ENCODE measurements at regions not wholly inside any gene's neighbourhood (a gene's known extent, or its start where the extent isn't known, plus 50 kb on each side); places are given as distances from the start of the nearest gene placed in this dataset.

DNA sequence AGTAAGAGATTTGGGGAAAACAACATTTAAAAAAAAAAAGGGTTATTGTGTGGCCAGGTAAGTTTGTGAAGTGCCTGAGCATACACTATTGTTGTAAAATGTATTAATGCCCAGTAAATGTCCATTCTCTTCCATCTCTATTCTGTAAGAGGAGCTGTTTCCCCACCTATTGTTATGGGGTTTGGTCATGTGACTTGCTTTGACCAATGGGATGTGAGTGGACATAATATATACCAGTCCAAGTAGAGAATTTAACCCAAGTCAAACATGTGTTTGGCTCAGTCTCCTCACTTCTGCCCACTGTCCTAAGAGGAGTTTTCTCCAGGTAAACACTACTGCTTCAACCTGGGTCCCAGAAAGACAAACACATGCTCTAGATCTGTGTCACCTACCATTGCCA, 377.1 kb downstream of the FOXA2 start:
- no peak overlapping the region for H3K4me3 ChIP-seq
- intact Hi-C loops (cut with DNase I) = no loop called here
- H3K27ac ChIP-seq = no peak overlapping the region
- DNase-seq (no peak), ATAC-seq (no peak)
- no peaks in the 10 kb centered on the region for H3K36me3 ChIP-seq (replicated peaks in 1 of 2; ENCODE audit: insufficient read depth in 1 of 2, low read depth in 2 of 2)
- H3K27me3 ChIP-seq = no peaks in the 10 kb centered on the region
- TF ChIP-seq POLR2A (IDR thresholded peaks at IDR 0.05) = no peak
- TF ChIP-seq, protein P1, sequence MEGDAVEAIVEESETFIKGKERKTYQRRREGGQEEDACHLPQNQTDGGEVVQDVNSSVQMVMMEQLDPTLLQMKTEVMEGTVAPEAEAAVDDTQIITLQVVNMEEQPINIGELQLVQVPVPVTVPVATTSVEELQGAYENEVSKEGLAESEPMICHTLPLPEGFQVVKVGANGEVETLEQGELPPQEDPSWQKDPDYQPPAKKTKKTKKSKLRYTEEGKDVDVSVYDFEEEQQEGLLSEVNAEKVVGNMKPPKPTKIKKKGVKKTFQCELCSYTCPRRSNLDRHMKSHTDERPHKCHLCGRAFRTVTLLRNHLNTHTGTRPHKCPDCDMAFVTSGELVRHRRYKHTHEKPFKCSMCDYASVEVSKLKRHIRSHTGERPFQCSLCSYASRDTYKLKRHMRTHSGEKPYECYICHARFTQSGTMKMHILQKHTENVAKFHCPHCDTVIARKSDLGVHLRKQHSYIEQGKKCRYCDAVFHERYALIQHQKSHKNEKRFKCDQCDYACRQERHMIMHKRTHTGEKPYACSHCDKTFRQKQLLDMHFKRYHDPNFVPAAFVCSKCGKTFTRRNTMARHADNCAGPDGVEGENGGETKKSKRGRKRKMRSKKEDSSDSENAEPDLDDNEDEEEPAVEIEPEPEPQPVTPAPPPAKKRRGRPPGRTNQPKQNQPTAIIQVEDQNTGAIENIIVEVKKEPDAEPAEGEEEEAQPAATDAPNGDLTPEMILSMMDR (IDR thresholded peaks at IDR 0.05) = no peak
- no peaks in the 10 kb centered on the region for H3K9me3 ChIP-seq
- no peaks in the 10 kb centered on the region for H3K4me1 ChIP-seq

DNA sequence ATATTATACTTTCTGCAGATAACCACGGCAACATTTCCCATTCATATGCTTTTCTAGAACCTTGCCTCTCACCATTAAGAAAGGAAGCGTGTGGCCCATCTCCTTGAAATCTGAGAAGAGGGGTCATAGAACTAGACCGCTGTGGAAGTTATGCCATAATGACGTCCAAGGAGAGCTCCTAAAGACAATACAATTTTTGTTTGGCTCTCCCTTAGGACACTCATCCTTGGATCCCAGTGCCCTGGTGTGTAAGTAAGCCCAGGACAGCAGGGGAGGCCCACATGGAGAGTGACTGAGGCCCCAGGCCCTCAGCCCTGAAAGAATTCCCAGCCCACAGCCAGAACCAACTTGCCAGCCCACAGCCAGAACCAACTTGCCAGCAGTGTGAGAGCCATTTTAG, 379.6 kb downstream of the FOXA2 start:
- no peaks in the 10 kb centered on the region for H3K4me1 ChIP-seq
- no peaks in the 10 kb centered on the region for H3K9me3 ChIP-seq
- WGBS, 2 donors = 51 to 72% methylated on average over 4 of the region's 4 CpGs
- DNase-seq = no peak
- intact Hi-C loops (cut with DNase I) = no loop called here
- no peak for ATAC-seq
- TF ChIP-seq, protein P1 (IDR thresholded peaks at IDR 0.05) = no peak
- TF ChIP-seq POLR2A (IDR thresholded peaks at IDR 0.05) = no peak
- H3K36me3 ChIP-seq (replicated peaks in 1 of 2; ENCODE audit: insufficient read depth in 1 of 2, low read depth in 2 of 2) = no peaks in the 10 kb centered on the region
- no peak overlapping the region for H3K27ac ChIP-seq
- H3K27me3 ChIP-seq = no peaks in the 10 kb centered on the region
- no peak overlapping the region for H3K4me3 ChIP-seq

DNA sequence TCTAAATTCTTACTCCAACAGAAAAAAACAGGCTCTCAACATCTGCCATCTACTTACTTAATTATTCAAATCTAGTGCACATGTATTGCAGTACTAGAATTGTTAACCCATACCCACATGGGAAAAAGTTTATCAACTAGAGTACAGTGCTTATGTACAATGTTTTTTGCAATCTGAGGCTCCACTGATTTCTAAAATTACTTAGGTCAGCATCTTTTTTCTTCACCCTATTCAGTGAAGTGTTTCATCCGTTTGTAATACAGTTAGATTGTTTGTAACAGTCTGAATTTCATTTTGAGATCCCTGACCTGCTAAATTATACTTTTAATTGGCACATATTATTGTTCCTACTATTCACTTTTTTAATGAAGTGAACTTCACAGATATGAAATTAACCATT, 402.2 kb downstream of the FOXA2 start:
- ATAC-seq (no peak), DNase-seq (no peak)
- TF ChIP-seq POLR2A (IDR thresholded peaks at IDR 0.05) = no peak
- TF ChIP-seq, protein P1 (IDR thresholded peaks at IDR 0.05) = no peak
- Histone ChIP-seq H3K4me3 (no peak overlapping the region), H3K36me3 (replicated peaks in 1 of 2; ENCODE audit: insufficient read depth in 1 of 2, low read depth in 2 of 2) (no peaks in the 10 kb centered on the region), H3K9me3 (no peaks in the 10 kb centered on the region), H3K4me1 (no peaks in the 10 kb centered on the region), H3K27me3 (no peaks in the 10 kb centered on the region), H3K27ac (no peak overlapping the region)
- whole genome bisulfite sequencing, 2 donors = 19 to 22% methylated on average over 1 of the region's 1 CpG
- intact Hi-C loops (cut with DNase I) = no loop called here

DNA sequence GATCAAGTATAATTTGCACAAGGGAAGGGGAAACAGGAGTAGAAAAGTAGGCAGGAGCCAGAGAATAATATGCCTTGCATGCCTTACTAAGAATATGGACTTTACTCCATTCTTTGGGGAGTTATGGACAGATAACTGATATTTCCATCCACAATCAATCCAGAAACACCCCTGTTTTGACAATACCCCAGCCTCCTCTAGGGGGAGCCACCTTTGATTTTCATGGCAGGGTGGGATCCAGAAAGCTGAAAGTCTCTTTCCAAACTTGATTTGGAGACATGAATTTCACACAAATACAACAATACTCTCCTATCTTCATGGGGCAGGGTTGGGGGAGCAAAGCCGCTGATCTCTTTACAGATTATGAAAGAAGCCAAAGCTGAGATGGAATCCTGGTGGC, 404.1 kb downstream of the FOXA2 start:
- intact Hi-C loops (cut with DNase I) = no loop called here
- TF ChIP-seq, protein P1 (IDR thresholded peaks at IDR 0.05) = no peak
- no peak for TF ChIP-seq POLR2A (IDR thresholded peaks at IDR 0.05)
- DNase-seq (no peak), ATAC-seq (no peak)
- no peaks in the 10 kb centered on the region for H3K27me3 ChIP-seq
- no peak overlapping the region for H3K4me3 ChIP-seq
- H3K9me3 ChIP-seq = no peaks in the 10 kb centered on the region
- no peaks in the 10 kb centered on the region for H3K36me3 ChIP-seq (replicated peaks in 1 of 2; ENCODE audit: insufficient read depth in 1 of 2, low read depth in 2 of 2)
- H3K4me1 ChIP-seq = no peaks in the 10 kb centered on the region
- H3K27ac ChIP-seq = no peak overlapping the region
- 46 to 67% methylated on average over 1 of the region's 1 CpG for WGBS, 2 donors

DNA sequence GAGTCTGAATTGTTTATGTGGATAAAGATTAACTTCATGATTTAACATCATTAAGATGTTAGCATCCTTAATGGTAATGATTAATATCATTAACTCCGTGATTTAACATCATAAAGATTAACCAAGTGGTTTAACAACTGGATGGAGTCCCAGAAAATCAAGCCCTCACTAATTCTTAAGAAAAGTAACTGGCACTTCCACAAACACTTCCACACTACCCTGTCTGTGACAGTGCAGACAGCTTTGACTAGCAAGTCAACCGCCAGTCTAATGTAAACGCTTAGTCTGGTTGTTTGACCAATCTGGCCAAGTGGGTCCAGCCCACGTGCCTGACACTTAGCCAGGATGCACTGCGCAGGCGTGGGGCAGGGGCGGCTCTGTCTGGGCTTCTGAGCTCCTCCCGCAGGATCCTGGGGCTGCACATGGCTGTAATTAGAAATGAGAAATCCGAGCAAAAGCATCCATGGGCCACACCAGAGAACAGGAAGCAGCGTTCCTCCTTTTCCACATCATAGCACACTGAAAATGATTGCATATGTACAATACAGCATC, 424.2 kb downstream of the FOXA2 start:
- Histone ChIP-seq H3K9me3 (no peaks in the 10 kb centered on the region), H3K4me1 (no peaks in the 10 kb centered on the region), H3K4me3 (no peak overlapping the region), H3K27ac (no peak overlapping the region), H3K27me3 (no peaks in the 10 kb centered on the region), H3K36me3 (replicated peaks in 1 of 2; ENCODE audit: insufficient read depth in 1 of 2, low read depth in 2 of 2) (no peaks in the 10 kb centered on the region)
- no peak for TF ChIP-seq POLR2A (IDR thresholded peaks at IDR 0.05)
- TF ChIP-seq, protein P1 (IDR thresholded peaks at IDR 0.05) = no peak
- DNase-seq = no peak
- intact Hi-C loops (cut with DNase I) = no loop called here
- 43% methylated on average over 10 of the region's 10 CpGs for WGBS, 2 donors
- ATAC-seq = no peak

All from body of pancreas (tissue), 4 donors.